H54 (cell line): ENCODE measurements at regions not wholly inside any gene's neighbourhood (a gene's known extent, or its start where the extent isn't known, plus 50 kb on each side); places are given as distances from the start of the nearest gene placed in this dataset.
"Not testable (repeated sequence)": the region's sequence is repeated elsewhere in the genome, so short reads cannot be mapped to it uniquely, and the experiment has no call there.

Source experiments
- DNase-seq: peaks from one replicate; pipeline ENCODE4 v3.0.0; 2011; ENCODE audit warnings: low spot score, mixed read lengths; ENCODE audit not compliant: insufficient read length
- FAIRE-seq: peaks from 3 replicates; lab custom pipeline; 2011; peaks lifted over from hg19 to GRCh38; lab: Jason Lieb, UNC
- POLR2A ChIP-seq: IDR thresholded peaks from 2 replicates; pipeline ENCODE4 v1.6.1; 2011; ENCODE audit warnings: low read depth, mild to moderate bottlenecking, low read length

DNA sequence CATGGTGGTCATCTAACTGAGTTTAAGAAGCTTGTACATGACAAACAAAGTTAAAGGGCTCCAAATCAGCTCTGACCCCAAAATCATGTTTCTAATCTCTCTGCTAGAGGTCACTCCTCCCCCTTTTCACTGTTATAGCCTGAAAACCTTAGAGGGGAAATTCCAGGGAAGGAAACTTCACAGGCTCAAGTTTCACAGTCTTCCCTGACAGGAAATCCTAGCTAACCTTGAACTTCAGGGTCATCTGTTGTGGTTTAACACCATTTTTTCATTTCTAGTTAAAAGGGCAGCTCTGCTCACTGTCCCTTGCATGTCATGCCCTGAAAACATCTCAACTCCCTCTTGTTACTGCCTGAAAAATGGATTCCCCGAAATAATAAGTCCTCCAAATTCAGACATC is 104.4 kb upstream of the BMP2 start:
- no peak for FAIRE-seq
- no peak for DNase-seq
- no peak for TF ChIP-seq POLR2A

DNA sequence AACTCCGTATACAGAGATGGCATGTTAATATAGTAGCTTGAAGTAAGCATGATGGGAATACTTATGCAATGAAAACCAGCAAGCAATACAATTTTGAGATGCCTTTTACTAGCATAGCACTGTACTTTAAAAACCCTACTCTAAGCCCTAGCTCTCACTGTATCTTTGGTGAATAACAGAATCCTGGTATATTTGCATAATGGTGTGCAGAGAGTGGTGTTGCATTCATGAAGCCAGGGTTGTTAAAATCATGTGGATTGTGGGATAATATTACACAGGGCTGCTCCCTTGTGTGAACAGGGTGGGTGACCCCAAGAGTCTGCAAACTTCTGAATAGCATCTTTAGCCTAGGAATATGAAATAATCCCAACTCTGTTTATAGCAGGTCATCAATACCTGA is 105.2 kb upstream of the BMP2 start:
- DNase-seq (no peak), FAIRE-seq (no peak)
- no peak for TF ChIP-seq POLR2A

GRCh38 chr20:6660441-6660840 is 107.0 kb upstream of the BMP2 start:
- TF ChIP-seq POLR2A = no peak
- no peak for FAIRE-seq

DNA sequence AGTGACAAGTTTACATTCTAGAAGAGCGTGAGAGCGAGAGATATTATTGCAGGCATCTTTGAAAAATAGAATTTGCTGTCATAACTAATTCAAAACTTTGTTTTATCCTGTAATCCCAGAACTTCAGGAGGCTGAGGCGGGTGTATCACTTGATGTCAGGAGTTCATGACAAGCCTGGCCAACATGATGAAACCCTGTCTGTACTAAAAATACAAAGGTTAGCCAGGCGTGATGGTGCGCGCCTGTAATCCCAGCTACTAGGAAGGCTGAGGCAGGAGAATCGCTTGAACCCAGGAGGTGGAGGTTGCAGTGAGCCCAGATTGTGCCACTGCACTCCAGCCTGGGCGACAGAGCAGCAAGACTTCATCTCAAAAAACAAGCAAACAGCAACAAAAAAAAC is 108.6 kb upstream of the BMP2 start:
- FAIRE-seq = not testable (repeated sequence)

More at GRCh38 chr20:6660441-6660840, 107.0 kb upstream of the BMP2 start:
- DNase-seq = no peak

DNA sequence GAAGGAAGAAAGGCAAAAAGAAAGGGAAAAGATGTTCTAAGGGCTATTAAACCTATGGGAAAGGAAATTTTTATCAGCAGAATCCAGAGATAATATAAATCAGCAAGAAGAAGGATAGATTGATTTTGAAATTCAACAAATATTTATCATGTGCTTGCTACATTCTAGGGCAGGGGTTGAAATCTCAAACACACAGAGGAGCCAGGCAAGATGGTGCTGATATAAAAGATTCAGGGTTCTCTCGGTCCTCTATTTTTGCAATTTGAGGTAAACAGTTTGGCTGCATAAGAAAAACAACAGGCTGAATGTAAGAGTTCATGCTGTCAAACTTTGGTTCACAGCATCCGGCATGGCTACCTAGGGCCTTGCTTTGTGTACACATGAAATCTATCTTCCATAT is 109.6 kb upstream of the BMP2 start:
- TF ChIP-seq POLR2A = no peak
- FAIRE-seq (no peak), DNase-seq (no peak)

More for the DNA sequence above, 108.6 kb upstream of the BMP2 start:
- DNase-seq = not testable (repeated sequence)

GRCh38 chr20:6657111-6657510 is 110.4 kb upstream of the BMP2 start:
- no peak for TF ChIP-seq POLR2A
- FAIRE-seq = no peak
- no peak for DNase-seq

DNA sequence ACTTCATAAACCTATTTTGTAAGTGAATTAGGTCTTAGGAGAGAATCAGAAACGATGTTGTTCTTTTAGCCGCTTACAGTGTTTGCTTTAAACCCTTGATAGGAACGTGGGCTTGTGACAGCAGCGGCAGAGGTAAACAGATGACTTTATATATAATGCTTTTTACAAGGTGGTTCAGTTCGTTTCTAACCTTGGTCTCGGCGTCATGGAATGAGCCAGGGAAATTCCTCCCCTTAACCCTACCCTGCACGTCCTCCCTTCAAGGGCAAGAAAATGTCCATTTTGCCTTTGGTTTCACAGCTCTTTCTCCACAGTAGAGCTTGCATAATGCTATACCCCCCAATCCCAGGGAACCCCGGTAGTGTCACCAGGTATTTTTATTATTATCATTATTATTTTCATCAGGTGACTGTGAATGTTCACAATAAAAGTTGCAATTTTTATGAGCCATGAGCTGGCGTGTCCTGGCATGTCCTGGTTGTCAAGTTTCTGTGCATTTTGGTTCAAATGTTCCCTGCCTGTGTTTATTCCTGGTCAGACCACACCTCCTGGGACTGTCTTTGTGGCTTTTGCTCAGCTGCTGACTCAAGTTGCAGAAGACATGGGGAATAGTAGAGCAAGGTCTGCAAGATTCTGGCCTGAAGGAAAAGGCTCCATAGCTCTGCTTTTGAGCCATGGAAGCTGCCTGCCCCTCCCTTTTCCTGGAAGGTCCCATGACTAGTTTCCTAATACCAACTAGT is 112.8 kb upstream of the BMP2 start:
- DNase-seq = no peak
- no peak for TF ChIP-seq POLR2A
- FAIRE-seq = no peak

DNA sequence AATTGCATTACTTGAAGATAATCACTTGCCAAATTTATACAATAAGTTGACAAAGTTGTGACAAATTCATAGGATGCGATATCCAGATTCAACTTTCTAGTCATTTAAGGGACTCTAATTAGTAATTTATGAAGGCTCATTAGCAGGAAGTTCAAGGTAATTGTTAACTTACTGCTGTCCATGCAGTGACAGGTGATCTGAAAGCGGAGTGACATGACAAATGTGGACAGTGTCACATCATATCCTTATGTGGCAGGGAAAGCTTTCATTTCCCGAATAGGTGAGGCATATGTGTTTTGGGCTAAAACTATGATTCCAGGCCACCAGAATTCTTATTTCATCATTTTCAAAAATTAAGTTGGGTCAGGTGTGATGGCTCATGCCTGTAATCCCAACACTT is 115.9 kb upstream of the BMP2 start:
- no peak for TF ChIP-seq POLR2A
- FAIRE-seq = no peak
- DNase-seq = no peak

DNA sequence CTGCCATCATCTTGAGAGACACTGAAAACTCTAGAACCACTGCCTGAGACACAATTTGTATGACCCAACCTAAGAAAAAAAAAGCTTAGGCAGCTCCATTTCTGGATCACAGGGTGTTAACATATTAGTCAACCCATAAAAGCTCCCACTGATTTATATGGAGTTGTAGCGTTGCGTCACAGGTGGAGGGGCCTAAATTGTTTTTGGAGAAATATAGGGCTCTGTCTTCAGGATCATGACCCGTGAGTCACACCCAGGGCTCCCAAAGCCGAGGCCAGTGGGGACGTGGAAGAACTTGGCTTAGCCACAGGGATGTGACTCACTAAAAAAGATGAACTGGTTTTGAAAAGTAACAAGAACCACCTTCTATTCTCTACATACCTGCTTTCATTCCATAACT is 116.5 kb upstream of the BMP2 start:
- no peak for TF ChIP-seq POLR2A
- DNase-seq (peak; percentile 15), FAIRE-seq (no peak)

DNA sequence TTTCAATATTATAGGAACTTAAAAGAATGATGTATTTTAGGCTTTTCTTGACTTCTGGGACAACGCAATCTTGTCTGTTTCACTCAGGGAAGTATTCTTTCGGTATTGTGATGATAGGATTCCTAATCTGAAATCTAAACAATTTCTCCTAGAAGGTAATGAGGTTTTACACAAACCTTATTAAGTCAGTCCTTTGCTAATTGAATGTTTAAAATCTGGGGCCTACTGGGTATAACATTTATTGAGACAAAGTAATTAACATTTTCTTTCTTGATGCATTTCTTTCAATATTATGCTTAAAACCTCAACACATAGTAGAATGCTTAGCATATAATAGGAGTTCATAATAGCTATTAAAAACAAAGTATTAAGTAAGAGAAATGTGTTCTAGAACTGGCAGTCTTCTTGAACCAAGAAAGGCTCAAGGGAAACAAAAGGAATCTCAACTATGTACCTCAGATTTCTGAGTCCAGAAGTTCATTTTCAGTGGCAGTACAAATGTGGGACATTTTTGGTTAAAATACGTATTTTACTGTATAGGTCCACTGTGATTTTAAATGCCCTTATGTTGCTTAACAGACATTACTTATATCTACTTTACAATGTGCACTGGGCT is 121.4 kb upstream of the BMP2 start:
- no peak for FAIRE-seq

DNA sequence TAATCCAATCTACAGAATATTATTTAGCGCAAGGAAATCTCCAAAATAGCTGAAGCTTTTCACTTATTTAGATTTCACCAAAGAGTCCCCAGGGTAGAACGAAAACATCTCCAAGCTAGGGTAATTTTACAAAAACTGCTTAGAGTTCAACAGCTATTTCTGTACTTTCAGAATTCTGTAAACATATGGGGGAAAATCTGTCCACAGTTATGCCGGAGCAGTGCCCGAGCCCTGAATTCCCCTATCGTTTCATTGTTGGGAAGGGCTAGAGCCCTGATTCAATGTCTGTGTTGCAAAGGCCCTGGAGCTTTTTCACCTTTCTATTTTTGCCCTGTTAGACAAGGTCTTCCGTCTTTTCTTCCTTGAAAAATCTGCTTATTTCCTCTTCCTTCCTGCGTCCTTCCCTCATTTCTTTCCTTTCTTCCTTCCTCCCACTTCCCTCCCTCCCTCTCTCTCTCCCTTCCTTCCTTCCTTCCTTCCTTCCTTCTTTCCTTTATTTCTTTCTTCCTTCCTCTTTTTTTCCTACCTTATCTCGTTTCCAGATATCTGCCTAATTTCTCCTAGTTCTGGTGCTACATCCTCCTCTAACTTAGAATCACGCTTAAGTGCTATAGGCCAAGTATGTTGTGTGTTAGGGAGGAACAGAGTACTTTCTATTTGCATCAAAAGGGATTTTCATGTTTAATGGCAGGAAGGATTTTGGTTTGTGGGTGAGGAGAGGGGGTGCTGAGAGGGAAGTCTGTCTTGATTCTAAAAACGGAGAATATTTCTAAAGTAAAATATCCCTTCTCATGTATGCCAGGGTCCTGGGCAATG is 122.5 kb upstream of the BMP2 start:
- TF ChIP-seq POLR2A = no peak
- DNase-seq (no peak), FAIRE-seq (no peak)

More for the DNA sequence above, 121.4 kb upstream of the BMP2 start:
- TF ChIP-seq POLR2A = no peak
- no peak for DNase-seq

GRCh38 chr20:6641012-6641411 is 126.5 kb upstream of the BMP2 start:
- FAIRE-seq (no peak), DNase-seq (no peak)
- no peak for TF ChIP-seq POLR2A

DNA sequence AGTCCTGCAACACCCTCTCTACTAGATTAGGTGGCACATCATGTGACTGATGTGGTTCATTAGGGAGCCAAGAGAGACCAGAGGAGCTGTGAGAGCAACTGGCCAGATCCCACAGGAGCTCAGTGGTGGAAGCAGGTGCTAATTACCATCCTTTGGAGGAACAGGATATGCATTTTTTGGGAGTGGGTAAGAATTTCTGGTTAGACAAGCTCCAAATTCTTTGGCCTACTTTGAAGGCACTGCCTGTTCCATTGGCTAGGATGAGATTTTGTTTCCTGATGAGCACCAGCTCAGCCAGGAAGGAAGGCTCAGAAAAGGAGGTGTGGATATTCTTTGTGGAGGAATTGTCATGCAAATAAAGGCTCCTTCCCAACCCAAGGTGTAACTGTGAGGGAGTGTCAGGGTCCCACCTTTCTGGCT is 130.3 kb upstream of the BMP2 start:
- TF ChIP-seq POLR2A = no peak
- DNase-seq = no peak
- no peak for FAIRE-seq
